GM23248 (cell line): ENCODE measurements at regions not wholly inside any gene's neighbourhood (a gene's known extent, or its start where the extent isn't known, plus 50 kb on each side); places are given as distances from the start of the nearest gene placed in this dataset.

Experiments
- EZH2 ChIP-seq: fragments of 200-600 bp; sonication (generic); IDR thresholded peaks from 2 replicates; pipeline ENCODE4 v1.6.1; 2018; ENCODE audit warnings: antibody characterized with exemption, mild to moderate bottlenecking; ENCODE audit not compliant: insufficient read depth, poor library complexity, severe bottlenecking
- EZH2phosphoT487 ChIP-seq: fragments of 200-600 bp; sonication (generic); IDR thresholded peaks from 2 replicates; pipeline ENCODE4 v1.6.1; 2018; ENCODE audit warnings: antibody characterized with exemption, moderate library complexity, mild to moderate bottlenecking, low read depth; ENCODE audit not compliant: insufficient read depth

DNA sequence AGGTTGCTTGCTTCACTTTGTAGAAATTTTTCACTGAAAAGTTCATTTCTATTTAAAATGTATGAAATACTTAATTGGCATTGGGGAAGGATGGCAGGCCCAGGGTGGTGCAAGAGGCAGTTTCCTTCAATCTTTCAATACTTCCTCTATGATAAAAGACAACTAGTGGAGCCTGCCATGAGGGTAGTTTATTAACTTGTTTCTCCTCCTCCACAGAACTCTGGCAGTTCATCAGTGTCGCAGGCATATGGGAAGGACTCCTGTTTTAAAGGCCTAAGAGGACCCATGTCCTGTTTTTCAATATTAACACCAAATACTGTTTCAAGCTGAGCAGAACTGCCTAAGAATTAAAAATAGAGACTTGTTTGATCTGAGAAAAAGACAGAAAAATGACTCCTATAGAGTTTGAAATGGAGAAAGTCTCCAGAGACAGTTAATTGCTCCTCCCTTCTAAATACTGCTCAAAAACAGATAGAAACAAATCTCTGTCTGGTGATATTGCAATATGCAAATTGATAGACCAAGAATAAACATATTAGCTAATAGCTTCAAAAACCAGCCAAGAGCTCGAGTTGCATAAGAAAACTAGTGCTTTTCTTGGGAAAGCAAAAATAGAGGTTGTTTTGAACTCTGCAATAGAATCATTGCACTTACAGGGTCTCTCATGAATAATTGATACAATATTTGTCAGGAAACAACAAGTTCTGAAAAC lies 665.7 kb upstream of the SLC35B3 start:
- TF ChIP-seq EZH2 (no peak), EZH2phosphoT487 (no peak)
